IMR-90 (cell line): ENCODE measurements at regions not wholly inside any gene's neighbourhood (a gene's known extent, or its start where the extent isn't known, plus 50 kb on each side); places are given as distances from the start of the nearest gene placed in this dataset.

Source experiments
- ATAC-seq: fragments of 200-7000 bp; cut with Tn5 transposase; 2 replicates; pipeline ENCODE4 v1.9.1; 2020; ENCODE audit warnings: low read depth, mild to moderate bottlenecking, moderate library complexity
- BruUV-seq: library from RNA; stranded (reverse); fragments of 400-500 nt; replicated peaks from 2 replicates; lab custom pipeline; 2021; lab: Mats Ljungman, UMichigan
- CTCF ChIA-PET: fragments of 300-600 bp; formaldehyde crosslinking; extraction: SDS; loops from one replicate; lab custom pipeline; 2021; ENCODE audit warnings: antibody characterized with exemption; lab: Yijun Ruan, JAX
- POLR2A ChIA-PET: fragments of 300-600 bp; sonication (Branson Sonifier 250); formaldehyde crosslinking; loops from one replicate; lab custom pipeline; 2022; ENCODE audit warnings: antibody characterized with exemption; ENCODE audit not compliant: unreplicated experiment; lab: Charles Lee
- DNase-seq: peaks from one replicate; pipeline ENCODE4 v3.0.0; 2013
- H2AFZ ChIP-seq: replicated peaks from 2 replicates; pipeline ENCODE3; 2013; ENCODE audit warnings: low read length, mild to moderate bottlenecking; ENCODE audit not compliant: poor library complexity
- H2AK5ac ChIP-seq: 2 replicates; pipeline ENCODE4 v1.6.1; 2013; ENCODE audit warnings: low read depth, low read length, inconsistent platforms
- H2AK9ac ChIP-seq: replicated peaks from 2 replicates; pipeline ENCODE3; 2013; ENCODE audit warnings: mild to moderate bottlenecking, low read depth, low read length, moderate library complexity; ENCODE audit not compliant: poor library complexity
- H2BK120ac ChIP-seq: 2 replicates; pipeline ENCODE4 v1.6.1; 2013; ENCODE audit warnings: low read depth, low read length, inconsistent platforms
- H2BK15ac ChIP-seq: 3 replicates; pipeline ENCODE4 v1.6.1; 2013; ENCODE audit warnings: low read depth, low read length, inconsistent platforms
- H2BK20ac ChIP-seq: 2 replicates; pipeline ENCODE4 v1.6.1; 2013; ENCODE audit warnings: low read depth, mild to moderate bottlenecking, inconsistent platforms, low read length, moderate library complexity
- H2BK5ac ChIP-seq: 2 replicates; pipeline ENCODE4 v1.6.1; 2013; ENCODE audit warnings: mild to moderate bottlenecking, low read depth, low read length, inconsistent platforms; ENCODE audit not compliant: poor library complexity, severe bottlenecking
- H3K14ac ChIP-seq: replicated peaks from 2 replicates; pipeline ENCODE4 v1.6.1; 2013; ENCODE audit warnings: low read depth, low read length, inconsistent platforms
- H3K18ac ChIP-seq: 2 replicates; pipeline ENCODE4 v1.6.1; 2013; ENCODE audit warnings: low read depth, low read length, control low read depth
- H3K23ac ChIP-seq: 2 replicates; pipeline ENCODE4 v1.6.1; 2013; ENCODE audit warnings: low read depth, low read length, inconsistent platforms
- H3K27ac ChIP-seq: 2 replicates; pipeline ENCODE4 v1.5.1; 2013; ENCODE audit warnings: mild to moderate bottlenecking, control low read depth, low read length; ENCODE audit not compliant: insufficient read depth
- H3K27me3 ChIP-seq: 2 replicates; pipeline ENCODE4 v1.6.1; 2013; ENCODE audit warnings: low read length; ENCODE audit not compliant: control insufficient read depth, insufficient read depth
- H3K36me3 ChIP-seq: 2 replicates; pipeline ENCODE4 v1.6.1; 2013; ENCODE audit warnings: low read length, mixed read lengths; ENCODE audit not compliant: control insufficient read depth, insufficient read depth
- H3K4ac ChIP-seq: 2 replicates; pipeline ENCODE4 v1.6.1; 2013; ENCODE audit warnings: low read depth, low read length, inconsistent platforms
- H3K4me1 ChIP-seq: 2 replicates; pipeline ENCODE4 v1.6.1; 2013; ENCODE audit warnings: low read length, mixed read lengths; ENCODE audit not compliant: control insufficient read depth, insufficient read depth
- H3K4me2 ChIP-seq: 2 replicates; pipeline ENCODE4 v1.6.1; 2013; ENCODE audit warnings: low read depth, mild to moderate bottlenecking, control low read depth, low read length, moderate library complexity
- H3K4me3 ChIP-seq: 2 replicates; pipeline ENCODE4 v1.5.1; 2013; ENCODE audit warnings: low read depth, mild to moderate bottlenecking, control low read depth, low read length, moderate library complexity; ENCODE audit not compliant: insufficient read depth
- H3K56ac ChIP-seq: 2 replicates; pipeline ENCODE4 v1.6.1; 2013; ENCODE audit warnings: low read length, inconsistent platforms; ENCODE audit not compliant: insufficient read depth; ENCODE audit errors: extremely low read depth
- H3K79me1 ChIP-seq, 2 experiments: 2 replicates each; pipeline ENCODE4 v1.6.1; 2013; ENCODE audit warnings: low read length in 2 of 2, inconsistent platforms in 1 of 2, low read depth in 1 of 2
- H3K9ac ChIP-seq: 2 replicates; pipeline ENCODE4 v1.6.1; 2013; ENCODE audit warnings: low read depth, low read length, control low read depth
- H3K9me1 ChIP-seq: 2 replicates; pipeline ENCODE4 v1.6.1; 2013; ENCODE audit warnings: low read length, inconsistent platforms; ENCODE audit not compliant: insufficient read depth
- H3K9me3 ChIP-seq: 2 replicates; pipeline ENCODE4 v1.6.1; 2013; ENCODE audit warnings: low read length; ENCODE audit not compliant: control insufficient read depth, insufficient read depth
- H4K20me1 ChIP-seq: 2 replicates; pipeline ENCODE4 v1.6.1; 2013; ENCODE audit warnings: low read length, inconsistent platforms; ENCODE audit not compliant: insufficient read depth
- H4K5ac ChIP-seq: 2 replicates; pipeline ENCODE4 v1.6.1; 2013; ENCODE audit warnings: mild to moderate bottlenecking, low read depth, low read length, control low read depth
- H4K8ac ChIP-seq, 2 experiments: 2 replicates each; pipeline ENCODE4 v1.6.1; 2013; ENCODE audit warnings: low read depth in 2 of 2, low read length in 2 of 2, control low read depth in 1 of 2, inconsistent platforms in 1 of 2
- H4K91ac ChIP-seq: 2 replicates; pipeline ENCODE4 v1.6.1; 2013; ENCODE audit warnings: low read depth, low read length, inconsistent platforms; ENCODE audit not compliant: insufficient read depth
- BHLHE40 ChIP-seq: fragments of 150-350 bp; IDR thresholded peaks from 2 replicates; pipeline ENCODE4 v1.6.1; 2016; ENCODE audit warnings: mild to moderate bottlenecking, low read depth, low read length
- CEBPB ChIP-seq: IDR thresholded peaks from 2 replicates; pipeline ENCODE4 v1.6.1; 2012; ENCODE audit warnings: low read depth, low read length, improper control_type of control experiment
- MAFK ChIP-seq: IDR thresholded peaks from 2 replicates; pipeline ENCODE4 v1.6.1; 2012; ENCODE audit warnings: low read depth, low read length, improper control_type of control experiment
- MAZ ChIP-seq: IDR thresholded peaks from 2 replicates; pipeline ENCODE4 v1.6.1; 2012; ENCODE audit warnings: low read depth, mild to moderate bottlenecking, low read length, improper control_type of control experiment, moderate library complexity, borderline replicate concordance
- MXI1 ChIP-seq: IDR thresholded peaks from 2 replicates; pipeline ENCODE4 v1.6.1; 2012; ENCODE audit warnings: low read depth, mild to moderate bottlenecking, low read length, moderate library complexity, borderline replicate concordance
- NFE2L2 ChIP-seq: fragments of 150-350 bp; IDR thresholded peaks from 2 replicates; pipeline ENCODE4 v1.6.1; 2016; ENCODE audit warnings: low read depth, mild to moderate bottlenecking, low read length
- POLR2A ChIP-seq: IDR thresholded peaks from 2 replicates; pipeline ENCODE4 v1.6.1; 2012; ENCODE audit warnings: mild to moderate bottlenecking, low read depth, low read length
- RAD21 ChIP-seq: IDR thresholded peaks from 2 replicates; pipeline ENCODE4 v1.6.1; 2012; ENCODE audit warnings: low read length, improper control_type of control experiment
- RCOR1 ChIP-seq: IDR thresholded peaks from 2 replicates; pipeline ENCODE4 v1.6.1; 2012; ENCODE audit warnings: mild to moderate bottlenecking, low read length, improper control_type of control experiment; ENCODE audit not compliant: insufficient replicate concordance
- WGBS, 2 experiments: methylation state at CpG; one replicate each; pipeline versions ENCODE4 v1.1.5 to v1.1.7; 2013; ENCODE audit warnings: missing lambda C conversion rate in 2 of 2; ENCODE audit not compliant: insufficient read length in 1 of 2; ENCODE audit errors: extremely low coverage in 2 of 2; 5-methylcytosine and 5-hydroxymethylcytosine counted together
- dilution Hi-C: fragments of 300-500 bp; cut with HindIII; formaldehyde crosslinking; loops from one replicate; pipeline ENCODE4 v1.14.3; 2018; ENCODE audit warnings: low sequenced_read_pairs; ENCODE audit not compliant: unreplicated experiment
- in situ Hi-C: fragments of 300-500 bp; cut with MboI; formaldehyde crosslinking; loops from 3 replicates; pipeline ENCODE4 v1.14.3; 2019; ENCODE audit warnings: low sequenced_read_pairs, inconsistent platforms, mixed read lengths
- intact Hi-C: fragments of 100-400 bp; cut with micrococcal nuclease; formaldehyde crosslinking; loops from 2 replicates; pipeline ENCODE4 v1.10.0; 2022

GRCh38 chr4:31737419-31737818 is 1017.2 kb downstream of the PCDH7 start:
- Histone ChIP-seq H3K9me1 (no peaks in the 10 kb centered on the region), H2BK5ac (no peak overlapping the region), H3K56ac (no peak overlapping the region), H3K4me2 (no peak overlapping the region), H2AK5ac (no peak overlapping the region), H3K36me3 (no peaks in the 10 kb centered on the region), H3K23ac (no peak overlapping the region), H2AK9ac (no peak overlapping the region), H3K14ac (no peak overlapping the region), H4K91ac (no peak overlapping the region), H3K27me3 (no peaks in the 10 kb centered on the region), H3K9ac (no peak overlapping the region), H2BK15ac (no peak overlapping the region), H3K4me3 (no peak overlapping the region), H3K18ac (no peak overlapping the region), H3K4ac (no peak overlapping the region), H3K4me1 (no peaks in the 10 kb centered on the region), H2AFZ (no peak overlapping the region), H4K20me1 (no peaks in the 10 kb centered on the region), H4K5ac (no peak overlapping the region), H2BK20ac (no peak overlapping the region), H3K27ac (no peak overlapping the region), H2BK120ac (no peak overlapping the region), H3K9me3 (no peaks in the 10 kb centered on the region), H4K8ac (no peak overlapping the region), H3K79me1 (no peaks in the 10 kb centered on the region)
- no peak for DNase-seq
- POLR2A ChIA-PET, result no interaction called here
- 73% methylated on average over 2 of the region's 3 CpGs; no CpG with 5 or more reads in 1 of the 2 experiments for WGBS, 2 experiments
- ATAC-seq, result no peak
- in situ Hi-C loops, result no loop called here
- BruUV-seq, result no TSS peak
- dilution Hi-C loops, result no loop called here
- TF ChIP-seq RAD21, result no peak
- no peak for TF ChIP-seq POLR2A
- no peak for TF ChIP-seq MXI1
- no peak for TF ChIP-seq CEBPB
- TF ChIP-seq BHLHE40, result no peak
- TF ChIP-seq RCOR1, result no peak
- TF ChIP-seq MAFK, result no peak
- TF ChIP-seq NFE2L2, result no peak
- TF ChIP-seq MAZ, result no peak
- CTCF ChIA-PET, result no interaction called here
- intact Hi-C loops, result no loop called here
